ENCODE measurements at regions not wholly inside any gene's neighbourhood (a gene's known extent, or its start where the extent isn't known, plus 50 kb on each side); places are given as distances from the start of the nearest gene placed in this dataset.
"Not testable (repeated sequence)": the region's sequence is repeated elsewhere in the genome, so short reads cannot be mapped to it uniquely, and the experiment has no call there.

DNA sequence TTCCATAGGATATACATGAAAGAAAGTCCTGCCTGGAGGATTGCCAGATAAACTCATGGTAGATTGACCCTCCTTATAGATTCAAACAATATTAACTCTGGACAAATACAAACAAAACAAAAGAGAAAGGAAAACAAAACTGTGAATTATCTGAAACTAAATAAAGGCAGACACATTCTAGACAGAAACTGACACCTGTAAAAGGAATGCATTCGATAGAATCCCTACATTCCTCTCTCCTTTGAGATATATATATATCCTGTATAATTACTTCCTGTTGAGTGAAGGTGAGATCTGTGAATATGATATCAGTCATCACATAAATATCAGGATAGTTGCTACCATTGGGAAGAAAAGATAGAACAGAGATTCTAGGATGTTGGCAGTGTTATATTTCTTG lies 948.4 kb upstream of the ATXN7L3B start:
- no peak for DNase-seq

DNA sequence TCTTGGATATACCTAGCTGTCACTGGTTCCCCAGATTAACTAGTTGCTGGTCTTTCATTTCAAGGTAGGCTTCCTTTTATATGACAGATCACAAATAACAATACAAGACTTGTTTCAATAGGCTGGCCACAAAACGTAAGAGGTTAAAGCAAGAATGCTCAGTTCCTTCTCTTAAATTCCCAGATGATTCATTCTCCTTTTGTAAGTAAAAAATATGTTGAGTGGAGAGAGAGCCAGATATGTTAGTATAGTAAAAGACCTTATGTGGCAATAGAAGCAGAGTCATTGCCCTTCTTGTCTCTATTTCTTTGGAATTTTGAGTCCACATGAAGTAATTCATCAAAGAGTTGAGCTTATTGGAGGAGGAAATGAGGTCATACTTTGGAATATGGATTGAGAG lies 939.0 kb upstream of the ATXN7L3B start:
- DNase-seq = no peak

- no peak for DNase-seq
Measured at GRCh38 chr12:73599268-73599667, 938.4 kb upstream of the ATXN7L3B start.

DNA sequence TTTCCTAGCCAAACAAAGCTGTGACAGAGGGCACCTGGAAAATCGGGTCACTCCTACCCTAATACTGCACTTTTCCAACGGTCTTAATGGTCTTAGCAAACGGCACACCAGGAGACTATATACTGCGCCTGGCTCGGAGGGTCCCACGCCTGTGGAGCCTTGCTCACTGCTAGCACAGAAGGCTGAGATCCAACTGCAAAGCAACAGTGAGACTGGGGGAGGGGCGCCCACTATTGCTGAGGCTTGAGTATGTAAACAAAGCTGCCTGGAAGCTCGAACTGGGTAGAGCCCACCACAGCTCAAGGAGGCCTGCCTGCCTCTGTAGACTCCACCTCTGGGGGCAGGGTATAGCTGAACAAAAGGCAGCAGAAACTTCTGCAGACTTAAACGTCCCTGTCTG lies 931.7 kb upstream of the ATXN7L3B start:
- DNase-seq = not testable (repeated sequence)

DNA sequence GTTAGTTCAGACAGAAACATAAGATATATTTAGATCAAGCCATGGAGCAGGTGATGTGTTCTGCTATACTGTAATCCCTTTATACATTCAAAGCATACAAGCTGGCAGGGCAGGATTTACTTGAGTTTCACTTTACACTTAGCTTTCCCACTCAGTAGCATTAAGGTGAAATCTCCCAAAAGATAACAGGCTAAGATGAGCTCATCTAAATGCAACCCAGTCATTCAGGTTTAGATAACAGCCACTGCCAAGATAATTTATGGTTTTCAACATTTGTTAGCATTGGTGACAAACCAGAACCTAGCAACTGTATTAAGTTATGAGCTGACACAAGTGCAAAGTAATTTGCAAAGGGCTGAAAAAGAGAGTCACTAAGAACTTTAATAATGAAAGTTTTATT lies 925.1 kb upstream of the ATXN7L3B start:
- no peak for DNase-seq

DNA sequence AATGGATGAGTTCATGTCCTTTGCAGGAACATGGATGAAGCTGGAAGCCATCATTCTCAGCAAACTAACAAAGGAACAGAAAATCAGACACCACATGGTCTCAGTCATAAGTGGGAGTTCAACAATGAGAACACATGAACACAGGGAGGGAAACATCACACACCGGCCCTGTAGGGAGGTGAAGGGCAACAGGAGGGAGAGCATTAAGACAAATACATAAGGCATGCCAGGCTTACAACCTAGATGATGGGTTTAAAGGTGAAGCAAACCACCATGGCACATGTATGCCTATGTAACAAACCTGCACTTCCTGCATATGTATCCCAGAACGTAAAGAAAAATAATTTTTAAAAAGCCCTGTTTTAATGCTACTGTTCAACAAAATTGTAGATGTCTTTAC lies 914.2 kb upstream of the ATXN7L3B start:
- DNase-seq = no peak

- DNase-seq = no peak
Measured at GRCh38 chr12:73625226-73625625, 912.4 kb upstream of the ATXN7L3B start.

DNA sequence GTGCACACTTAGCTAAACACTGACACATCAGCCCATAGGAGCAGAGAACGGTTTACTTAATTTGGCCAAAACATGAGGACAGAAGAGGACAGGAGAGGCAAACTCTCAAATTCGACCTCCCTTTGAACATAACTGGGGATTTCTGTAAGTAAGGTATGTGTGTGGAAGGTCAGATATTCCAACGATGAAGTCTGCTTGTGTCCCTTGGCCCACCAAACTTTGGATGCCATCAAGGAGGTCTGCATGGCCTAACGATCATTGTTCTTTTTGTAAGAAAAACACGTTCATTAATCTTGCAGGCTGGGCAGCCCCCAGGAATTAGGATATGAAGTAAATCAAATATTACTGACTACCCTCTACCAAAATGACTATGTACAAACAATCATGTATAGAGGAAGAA lies 908.5 kb upstream of the ATXN7L3B start:
- no peak for DNase-seq

DNA sequence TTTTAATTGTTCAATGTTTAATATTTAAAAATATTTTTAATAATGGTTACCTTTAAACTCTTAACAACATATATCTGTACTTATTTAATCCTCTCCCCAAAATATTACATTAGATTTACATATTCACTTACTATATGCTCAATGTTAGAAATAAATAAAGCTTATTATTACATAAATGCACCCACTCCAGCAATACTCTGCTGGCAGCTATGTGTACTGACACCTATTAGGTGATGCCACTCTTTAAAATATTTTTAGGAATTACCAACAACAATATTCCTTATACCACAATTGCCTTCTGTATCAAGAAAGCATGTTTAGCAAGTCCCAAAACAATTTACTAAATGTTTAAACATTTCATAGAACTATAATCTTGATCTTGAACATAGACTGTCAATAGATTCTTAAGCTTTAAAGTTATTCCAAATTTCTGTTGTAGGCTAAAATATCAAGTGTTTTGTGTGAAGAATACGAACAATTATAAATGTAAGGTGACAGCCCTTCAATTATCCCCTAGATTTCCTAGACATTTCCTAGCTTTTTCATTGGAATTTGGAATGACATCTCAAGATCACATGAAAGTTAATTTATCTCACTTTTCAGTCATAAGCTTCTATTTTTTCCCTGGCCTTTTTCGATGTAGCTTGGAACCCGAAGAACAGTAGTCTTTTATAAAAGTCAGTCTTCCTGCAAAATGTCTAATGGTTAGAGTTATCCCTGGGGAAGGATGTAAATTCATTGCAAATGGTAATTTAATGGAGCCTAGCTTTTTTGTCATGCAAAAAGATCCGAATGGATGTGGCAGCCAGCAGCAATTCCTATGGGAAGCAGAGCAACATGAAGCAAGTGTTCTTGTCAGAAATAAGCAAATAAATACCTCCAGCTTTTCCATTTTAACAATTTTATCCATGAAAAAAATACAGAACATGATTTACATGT lies 907.5 kb upstream of the ATXN7L3B start:
- no peak for DNase-seq

DNA sequence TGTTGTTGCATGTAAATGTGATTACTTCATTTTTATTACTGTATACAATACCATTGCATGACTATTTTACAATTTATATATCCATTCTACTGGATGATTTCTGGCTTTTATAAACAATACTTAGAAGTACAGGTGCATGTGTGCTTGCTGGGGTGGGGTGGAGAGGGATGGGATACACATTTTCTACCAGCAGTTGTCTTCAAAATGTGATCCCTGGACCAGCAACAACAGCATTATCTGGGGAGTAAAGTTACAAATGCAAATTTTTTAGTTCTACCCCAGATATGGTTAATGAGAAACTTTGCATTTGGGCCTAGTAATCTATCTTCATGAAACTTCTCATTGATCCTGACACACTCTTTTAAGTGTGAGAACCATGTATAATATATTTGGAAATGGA lies 905.4 kb upstream of the ATXN7L3B start:
- no peak for DNase-seq

DNA sequence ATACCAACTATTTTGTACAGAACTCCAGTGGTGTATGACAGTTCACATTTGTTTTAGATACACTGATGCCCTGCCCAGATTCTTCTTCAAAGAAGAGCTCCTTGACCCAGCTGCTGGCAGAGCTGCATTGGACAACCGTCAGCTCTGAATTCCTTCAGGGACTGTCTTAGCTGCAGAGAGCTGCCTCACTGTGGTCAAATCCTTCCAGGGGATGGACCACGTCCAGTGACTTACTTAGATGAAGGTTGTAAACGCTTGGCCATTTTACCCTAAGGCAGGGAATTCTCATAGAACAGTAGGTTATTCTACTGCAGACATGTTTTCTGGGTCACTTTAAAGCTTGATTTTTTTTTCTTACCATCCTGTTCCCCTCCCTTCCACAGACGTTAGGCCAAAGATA lies 905.0 kb upstream of the ATXN7L3B start:
- no peak for DNase-seq

GRCh38 chr12:73639397-73639796 lies 898.2 kb upstream of the ATXN7L3B start:
- DNase-seq = not testable (repeated sequence)

- DNase-seq = no peak
Measured at GRCh38 chr12:73656375-73656774, 881.3 kb upstream of the ATXN7L3B start.

- DNase-seq = no peak
Measured at GRCh38 chr12:73659802-73660201, 877.8 kb upstream of the ATXN7L3B start.

DNA sequence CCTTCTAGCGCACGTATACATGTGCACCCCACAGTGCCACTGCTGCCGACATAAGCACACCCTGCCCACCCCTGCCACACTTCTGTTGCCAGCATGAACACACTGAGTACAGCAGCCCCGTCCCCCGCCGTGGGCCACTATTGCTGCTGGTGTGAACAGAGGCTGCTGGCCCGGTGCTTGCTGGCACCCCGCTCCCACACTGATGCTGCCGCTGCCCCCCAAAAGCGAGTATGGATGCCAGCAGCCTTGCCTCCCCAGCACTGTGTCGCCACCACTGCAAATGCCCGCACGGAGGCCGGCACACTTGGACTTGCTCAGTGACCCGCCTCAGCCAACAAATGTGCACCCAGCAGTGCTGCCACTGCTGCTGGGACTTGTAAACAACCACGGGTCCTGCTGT lies 872.4 kb upstream of the ATXN7L3B start:
- DNase-seq = no peak

GRCh38 chr12:73671550-73671949 lies 866.1 kb upstream of the ATXN7L3B start:
- DNase-seq = not testable (repeated sequence)

GRCh38 chr12:73677520-73678291 lies 859.9 kb upstream of the ATXN7L3B start:
- no peak for DNase-seq

DNA sequence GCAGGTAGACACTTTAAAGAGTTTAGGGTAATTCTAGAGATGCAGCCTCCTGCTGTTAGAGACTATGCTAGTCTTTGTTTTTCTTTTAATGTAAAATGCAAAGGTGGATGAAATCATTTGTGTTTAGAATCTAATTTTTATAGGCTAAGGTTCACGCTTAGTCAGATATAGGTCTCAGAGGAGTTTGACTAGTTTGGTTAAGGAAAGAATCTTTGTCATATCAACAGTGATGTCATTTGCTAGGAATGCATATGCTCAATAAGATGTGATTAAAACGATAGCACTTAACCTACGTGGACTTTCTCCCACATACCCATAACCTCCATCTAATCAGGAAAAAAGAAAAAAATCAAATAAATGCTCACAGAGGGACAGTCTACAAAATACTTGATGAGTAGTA lies 859.3 kb upstream of the ATXN7L3B start:
- no peak for DNase-seq

DNA sequence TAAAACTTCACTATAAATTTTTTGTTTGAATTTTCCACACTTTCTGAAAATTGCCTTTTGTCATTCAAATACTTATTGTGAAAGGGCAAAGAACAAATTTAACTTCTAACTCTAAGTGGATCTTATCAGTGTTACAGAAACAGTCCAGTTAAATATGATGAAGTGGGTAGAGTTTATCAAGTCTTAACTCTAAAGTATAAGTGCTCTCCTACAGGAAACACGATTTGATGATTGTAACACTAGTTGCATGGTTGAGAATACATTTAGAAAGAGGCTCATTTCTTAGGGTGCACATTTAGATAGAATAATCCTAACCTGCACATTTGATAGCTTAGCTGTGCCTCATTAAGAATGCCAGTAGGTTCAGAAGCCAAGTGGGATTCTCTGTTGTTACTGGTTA lies 838.3 kb upstream of the ATXN7L3B start:
- no peak for DNase-seq

GRCh38 chr12:73714655-73715054 lies 823.0 kb upstream of the ATXN7L3B start:
- DNase-seq = no peak

DNA sequence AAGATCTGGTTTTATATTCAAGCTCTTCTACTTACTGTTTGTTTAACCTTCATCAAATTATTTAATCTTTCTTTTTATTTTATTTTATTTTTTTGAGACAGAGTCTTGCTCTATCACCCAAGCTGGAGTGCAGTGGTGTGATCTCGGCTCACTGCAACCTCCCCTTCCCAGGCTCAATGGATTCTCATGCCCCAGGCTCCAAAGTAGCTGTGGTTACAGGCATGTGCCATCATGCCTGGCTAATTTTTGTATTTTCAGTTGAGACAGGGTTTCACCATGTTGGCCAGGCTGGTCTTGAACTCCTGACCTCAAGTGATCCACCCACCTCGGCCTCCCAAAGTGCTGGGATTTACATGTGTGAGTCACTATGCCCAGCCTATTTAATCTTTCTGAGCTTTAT lies 821.5 kb upstream of the ATXN7L3B start:
- not testable (repeated sequence) for DNase-seq

- DNase-seq = no peak
Measured at GRCh38 chr12:73719223-73719622, 818.4 kb upstream of the ATXN7L3B start.

GRCh38 chr12:73726881-73727280 lies 810.8 kb upstream of the ATXN7L3B start:
- no peak for DNase-seq

DNA sequence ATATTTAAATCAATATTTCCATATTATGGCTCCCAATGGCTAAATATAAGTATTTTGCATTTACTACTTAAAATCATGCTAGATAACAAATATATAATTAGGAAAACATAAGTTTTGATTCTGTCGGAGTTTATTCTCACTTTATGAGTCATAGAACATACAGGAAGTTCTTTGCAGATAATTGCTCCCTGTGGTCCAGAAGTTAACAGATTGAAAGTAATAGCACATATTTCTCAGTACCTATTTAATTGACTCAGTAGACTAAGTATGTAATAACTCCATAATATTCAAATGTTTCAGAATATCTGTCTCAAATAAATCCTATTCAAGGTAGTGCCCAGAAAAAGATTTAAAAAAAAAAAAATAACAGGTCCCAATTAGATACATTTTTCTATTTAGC lies 806.0 kb upstream of the ATXN7L3B start:
- DNase-seq = no peak

Measured in activated CD4-positive, alpha-beta T cell treated with anti-CD3 and anti-CD28 coated beads, Interleukin-10, Interleukin-2, amounts not matched to agents 100 ng/mL and 50 ng/mL, durations not matched to agents 16 hours and 8 hours (primary cell).